Parathyroid adenoma (tissue), 2 donors: ENCODE measurements at regions not wholly inside any gene's neighbourhood (a gene's known extent, or its start where the extent isn't known, plus 50 kb on each side); places are given as distances from the start of the nearest gene placed in this dataset.

Experiments used
- H2AFZ ChIP-seq: fragments of 300-600 bp; sonication (generic); one replicate; pipeline ENCODE4 v1.7.0; 2017; ENCODE audit warnings: antibody characterized with exemption, mild to moderate bottlenecking
- H3K27ac ChIP-seq: fragments of 300-600 bp; sonication (generic); one replicate; pipeline ENCODE4 v1.7.0; 2017
- H3K27me3 ChIP-seq: fragments of 300-600 bp; sonication (generic); one replicate; pipeline ENCODE4 v1.7.0; 2017; ENCODE audit warnings: low read length; ENCODE audit not compliant: control insufficient read depth, insufficient read depth
- H3K36me3 ChIP-seq: fragments of 300-600 bp; sonication (generic); one replicate; pipeline ENCODE4 v1.7.0; 2017; ENCODE audit warnings: low read length; ENCODE audit not compliant: control insufficient read depth, insufficient read depth
- H3K4me1 ChIP-seq: fragments of 300-600 bp; sonication (generic); one replicate; pipeline ENCODE4 v1.7.0; 2017; ENCODE audit warnings: control low read depth
- H3K4me2 ChIP-seq: fragments of 300-600 bp; sonication (generic); one replicate; pipeline ENCODE4 v1.7.0; 2017; ENCODE audit warnings: low read length
- H3K4me3 ChIP-seq: fragments of 300-600 bp; sonication (generic); one replicate; pipeline ENCODE4 v1.7.0; 2017; ENCODE audit warnings: low read depth, low read length
- H3K79me2 ChIP-seq: fragments of 300-600 bp; sonication (generic); one replicate; pipeline ENCODE4 v1.7.0; 2017; ENCODE audit warnings: control low read depth
- H3K9ac ChIP-seq: fragments of 300-600 bp; sonication (generic); one replicate; pipeline ENCODE4 v1.7.0; 2017; ENCODE audit warnings: mild to moderate bottlenecking
- H3K9me3 ChIP-seq: fragments of 300-600 bp; sonication (generic); one replicate; pipeline ENCODE4 v1.7.0; 2017; ENCODE audit warnings: low read length; ENCODE audit not compliant: control insufficient read depth
- TF ChIP-seq, protein P1 (sequence below): fragments of 300-600 bp; sonication (generic); IDR thresholded peaks from one replicate; pipeline ENCODE4 v1.7.0; 2017; ENCODE audit warnings: antibody characterized with exemption, mild to moderate bottlenecking
- donor health status: primary hyperparathyroidism.

DNA sequence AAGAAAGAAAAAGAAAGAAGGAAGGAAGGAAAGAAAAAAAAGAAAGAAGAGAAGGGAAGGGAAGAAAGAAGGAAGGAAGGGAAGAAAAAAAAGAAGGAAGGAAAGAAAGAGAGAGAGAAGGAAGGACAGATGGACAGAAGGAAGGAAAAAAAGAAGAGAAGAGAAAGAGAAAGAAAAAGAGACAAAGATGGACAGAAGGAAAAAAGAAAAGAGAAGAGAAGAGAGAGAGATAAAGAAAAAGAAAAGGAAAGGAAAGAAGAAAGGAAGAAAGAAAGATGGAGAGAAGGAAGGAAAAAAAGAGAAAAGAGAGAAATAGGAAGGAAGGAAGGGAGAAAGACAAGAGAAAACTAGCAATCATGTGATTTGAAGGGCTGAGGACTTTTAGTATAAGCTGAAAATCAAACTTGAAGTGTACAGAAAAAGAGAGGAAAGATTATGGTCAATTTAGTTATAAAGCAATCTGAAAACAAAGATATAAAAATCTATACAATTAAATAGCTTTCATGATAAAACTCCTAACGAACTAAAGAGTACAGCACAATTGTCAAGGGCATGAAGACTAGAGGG, 115.3 kb downstream of the LTN1 start:
- no peaks in the 10 kb centered on the region for H3K36me3 ChIP-seq
- H3K9ac ChIP-seq, result no peak overlapping the region
- H3K9me3 ChIP-seq, result no peaks in the 10 kb centered on the region
- H3K4me3 ChIP-seq, result no peak overlapping the region
- H3K27me3 ChIP-seq, result no peaks in the 10 kb centered on the region
- H3K4me2 ChIP-seq, result no peak overlapping the region
- TF ChIP-seq, protein P1, sequence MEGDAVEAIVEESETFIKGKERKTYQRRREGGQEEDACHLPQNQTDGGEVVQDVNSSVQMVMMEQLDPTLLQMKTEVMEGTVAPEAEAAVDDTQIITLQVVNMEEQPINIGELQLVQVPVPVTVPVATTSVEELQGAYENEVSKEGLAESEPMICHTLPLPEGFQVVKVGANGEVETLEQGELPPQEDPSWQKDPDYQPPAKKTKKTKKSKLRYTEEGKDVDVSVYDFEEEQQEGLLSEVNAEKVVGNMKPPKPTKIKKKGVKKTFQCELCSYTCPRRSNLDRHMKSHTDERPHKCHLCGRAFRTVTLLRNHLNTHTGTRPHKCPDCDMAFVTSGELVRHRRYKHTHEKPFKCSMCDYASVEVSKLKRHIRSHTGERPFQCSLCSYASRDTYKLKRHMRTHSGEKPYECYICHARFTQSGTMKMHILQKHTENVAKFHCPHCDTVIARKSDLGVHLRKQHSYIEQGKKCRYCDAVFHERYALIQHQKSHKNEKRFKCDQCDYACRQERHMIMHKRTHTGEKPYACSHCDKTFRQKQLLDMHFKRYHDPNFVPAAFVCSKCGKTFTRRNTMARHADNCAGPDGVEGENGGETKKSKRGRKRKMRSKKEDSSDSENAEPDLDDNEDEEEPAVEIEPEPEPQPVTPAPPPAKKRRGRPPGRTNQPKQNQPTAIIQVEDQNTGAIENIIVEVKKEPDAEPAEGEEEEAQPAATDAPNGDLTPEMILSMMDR, result no peak
- no peak overlapping the region for H3K27ac ChIP-seq
- no peak overlapping the region for H2AFZ ChIP-seq
- H3K79me2 ChIP-seq, result no peaks in the 10 kb centered on the region
- no peaks in the 10 kb centered on the region for H3K4me1 ChIP-seq

DNA sequence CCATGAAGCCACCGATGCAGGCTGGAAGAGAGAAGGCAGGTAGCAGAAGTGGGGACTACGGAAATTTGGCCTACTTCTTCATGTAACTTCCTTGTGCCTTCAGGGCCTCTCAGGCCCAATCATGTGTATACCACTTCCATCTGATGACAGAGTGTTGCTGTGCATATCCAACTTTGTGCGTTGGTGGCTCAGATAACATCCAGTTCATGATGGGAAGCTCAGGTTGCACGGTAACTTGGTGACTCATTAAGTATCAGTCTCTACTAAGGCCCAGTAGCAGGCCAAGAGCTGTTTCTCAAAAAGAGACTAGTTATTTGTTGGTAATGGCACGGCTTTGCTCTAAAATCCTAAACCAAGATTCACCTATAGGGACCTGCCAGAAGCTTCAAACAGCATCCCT, 117.6 kb downstream of the LTN1 start:
- Histone ChIP-seq H2AFZ (no peak overlapping the region), H3K27me3 (no peaks in the 10 kb centered on the region), H3K4me3 (no peak overlapping the region), H3K9ac (no peak overlapping the region), H3K9me3 (no peaks in the 10 kb centered on the region), H3K79me2 (no peaks in the 10 kb centered on the region), H3K27ac (no peak overlapping the region), H3K4me2 (no peak overlapping the region), H3K4me1 (no peaks in the 10 kb centered on the region), H3K36me3 (no peaks in the 10 kb centered on the region)
- TF ChIP-seq, protein P1, result no peak

DNA sequence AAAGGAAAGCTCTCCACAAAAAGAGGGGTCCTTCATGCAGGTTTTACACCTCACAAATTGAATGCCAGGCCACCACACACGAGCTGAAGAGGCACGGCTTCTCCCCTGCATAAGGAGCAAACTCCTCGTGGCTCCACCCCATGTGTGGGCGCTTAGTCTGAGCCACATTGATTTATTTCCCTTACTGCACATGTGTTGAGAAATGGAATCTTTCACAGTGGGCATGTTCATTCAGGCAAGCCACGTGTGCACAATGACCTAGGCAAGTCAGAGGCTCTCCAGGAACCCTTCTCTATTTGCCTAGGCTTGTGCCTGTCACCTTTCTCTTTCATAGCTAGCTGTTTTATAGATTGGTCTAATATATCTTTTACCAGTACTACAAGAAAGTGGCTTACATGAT, 120.5 kb downstream of the LTN1 start:
- Histone ChIP-seq H3K4me3 (no peak overlapping the region), H3K27me3 (no peaks in the 10 kb centered on the region), H3K27ac (no peak overlapping the region), H3K9ac (no peak overlapping the region), H3K36me3 (no peaks in the 10 kb centered on the region), H3K4me2 (no peak overlapping the region), H3K9me3 (no peaks in the 10 kb centered on the region), H3K4me1 (no peaks in the 10 kb centered on the region), H2AFZ (no peak overlapping the region), H3K79me2 (no peaks in the 10 kb centered on the region)
- TF ChIP-seq, protein P1, result no peak

DNA sequence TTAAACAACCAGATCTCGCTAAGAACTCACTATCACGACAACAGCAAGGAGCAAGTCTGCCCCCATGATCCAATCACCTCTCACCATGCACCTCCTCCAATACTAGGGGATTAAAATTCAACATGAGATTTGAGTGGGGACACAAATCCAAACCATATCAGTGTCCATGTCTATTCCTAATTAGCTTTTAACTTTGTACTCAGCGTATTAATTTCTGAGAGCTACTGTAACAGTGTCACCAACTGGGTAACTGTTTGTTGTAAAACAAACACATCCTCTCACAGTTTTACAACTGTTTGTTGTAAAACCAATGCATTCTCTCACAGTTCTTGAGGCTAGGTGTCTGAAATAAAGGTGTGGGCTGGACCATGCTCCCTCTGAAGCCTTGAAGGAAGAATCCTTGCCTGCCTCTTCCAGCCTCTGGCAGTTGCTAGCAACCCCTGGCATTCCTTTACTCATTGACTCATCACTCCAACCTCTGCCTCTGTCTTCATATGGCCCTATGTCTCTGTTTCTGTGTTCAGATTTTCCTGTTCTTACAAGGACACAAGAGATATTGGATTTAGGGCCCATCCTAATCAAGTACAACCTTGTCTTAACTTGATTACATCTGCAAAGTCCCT, 121.2 kb downstream of the LTN1 start:
- H3K27ac ChIP-seq, result no peak overlapping the region
- no peak overlapping the region for H3K9ac ChIP-seq
- no peaks in the 10 kb centered on the region for H3K79me2 ChIP-seq
- H3K36me3 ChIP-seq, result no peaks in the 10 kb centered on the region
- no peaks in the 10 kb centered on the region for H3K9me3 ChIP-seq
- no peak overlapping the region for H2AFZ ChIP-seq
- no peaks in the 10 kb centered on the region for H3K27me3 ChIP-seq
- H3K4me2 ChIP-seq, result no peak overlapping the region
- H3K4me1 ChIP-seq, result no peaks in the 10 kb centered on the region
- TF ChIP-seq, protein P1, result no peak
- H3K4me3 ChIP-seq, result no peak overlapping the region

DNA sequence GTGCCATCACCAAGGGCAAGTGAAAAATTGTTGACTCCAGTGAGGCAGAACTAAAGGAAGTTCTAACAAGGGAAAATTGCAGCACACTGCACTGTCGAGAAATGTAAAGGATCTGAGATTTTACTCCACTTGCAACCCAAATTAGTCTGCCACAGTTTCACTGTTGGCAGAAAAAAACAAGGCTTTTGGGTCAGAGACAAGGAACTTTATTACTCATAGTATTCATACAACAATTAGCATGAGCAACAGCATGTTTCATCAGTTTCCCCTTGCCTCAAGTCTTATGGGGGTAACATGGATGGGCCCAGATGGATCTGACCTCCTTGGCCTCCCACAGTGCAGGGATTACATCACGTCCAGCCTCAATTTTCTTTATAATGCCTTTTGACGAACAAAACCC, 125.3 kb downstream of the LTN1 start:
- Histone ChIP-seq H3K4me2 (no peak overlapping the region), H3K4me3 (no peak overlapping the region), H3K9ac (no peak overlapping the region), H3K27me3 (no peaks in the 10 kb centered on the region), H3K9me3 (no peaks in the 10 kb centered on the region), H3K79me2 (no peaks in the 10 kb centered on the region), H3K36me3 (no peaks in the 10 kb centered on the region), H3K4me1 (no peaks in the 10 kb centered on the region), H3K27ac (no peak overlapping the region), H2AFZ (no peak overlapping the region)
- TF ChIP-seq, protein P1, result no peak
